ENCODE measurements at regions not wholly inside any gene's neighbourhood (a gene's known extent, or its start where the extent isn't known, plus 50 kb on each side); places are given as distances from the start of the nearest gene placed in this dataset.

DNA sequence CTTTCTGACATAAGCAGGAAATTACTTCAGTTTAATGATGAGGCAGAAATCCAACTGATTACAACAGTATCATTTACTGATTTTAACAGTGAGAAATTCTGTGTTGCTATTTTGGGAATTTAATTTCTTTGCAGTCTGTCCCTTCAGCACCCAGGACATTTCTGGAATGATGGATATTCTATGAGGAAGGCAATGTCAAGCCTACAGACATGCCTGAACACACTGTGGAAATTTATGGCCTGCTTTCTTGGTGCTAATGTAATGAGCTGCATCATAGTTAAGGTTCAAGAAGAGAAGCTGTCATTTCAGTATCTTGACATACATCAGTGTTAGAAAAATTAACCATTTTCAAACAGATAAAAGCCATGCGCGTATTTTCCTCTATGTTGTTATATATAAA lies 87.7 kb downstream of the SLITRK1 start:
- TF ChIP-seq CTCF (IDR thresholded peaks at IDR 0.05) (no peak), POLR2AphosphoS5 (IDR thresholded peaks at IDR 0.05) (no peak)
